NCI-H2029 (cell line): ENCODE measurements at regions not wholly inside any gene's neighbourhood (a gene's known extent, or its start where the extent isn't known, plus 50 kb on each side); places are given as distances from the start of the nearest gene placed in this dataset.
"Not testable (repeated sequence)": the region's sequence is repeated elsewhere in the genome, so short reads cannot be mapped to it uniquely, and the experiment has no call there.

Experiments
- DNase-seq: peaks from one replicate; lab custom pipeline; 2025; lab: John Stamatoyannopoulos, UW

GRCh38 chr1:89436856-89437255 is 73.0 kb downstream of the GBP6 start:
- DNase-seq, result no peak

- DNase-seq, result not testable (repeated sequence)
These were observed 74.4 kb downstream of the GBP6 start for GRCh38 chr1:89438301-89438700.

- DNase-seq, result no peak
These were observed 77.1 kb downstream of the GBP6 start for GRCh38 chr1:89440911-89441310.

- DNase-seq, result no peak
These were observed 79.8 kb upstream of the LRRC8B start for GRCh38 chr1:89444791-89445190.

- DNase-seq, result no peak
These were observed 73.6 kb upstream of the LRRC8B start for GRCh38 chr1:89451011-89451410.

- DNase-seq, result no peak
These were observed 71.3 kb upstream of the LRRC8B start for GRCh38 chr1:89453123-89453972.

GRCh38 chr1:89454845-89455521 is 69.6 kb upstream of the LRRC8B start:
- DNase-seq, result peak; percentile 69

- DNase-seq, result no peak
These were observed 67.6 kb upstream of the LRRC8B start for GRCh38 chr1:89457046-89457445.

GRCh38 chr1:89459081-89459480 is 65.5 kb upstream of the LRRC8B start:
- DNase-seq, result no peak

- no peak for DNase-seq
These were observed 64.3 kb upstream of the LRRC8B start for GRCh38 chr1:89460325-89460724.

- DNase-seq, result no peak
These were observed 62.4 kb upstream of the LRRC8B start for GRCh38 chr1:89462250-89462649.

- DNase-seq, result no peak
These were observed 60.6 kb upstream of the LRRC8B start for GRCh38 chr1:89464008-89464407.

- DNase-seq, result no peak
These were observed 59.4 kb upstream of the LRRC8B start for GRCh38 chr1:89465201-89465600.

GRCh38 chr1:89466307-89466930 is 58.2 kb upstream of the LRRC8B start:
- no peak for DNase-seq

GRCh38 chr1:89472253-89472652 is 52.4 kb upstream of the LRRC8B start:
- no peak for DNase-seq

- no peak for DNase-seq
These were observed 51.7 kb upstream of the LRRC8B start for GRCh38 chr1:89472886-89473417.
